ENCODE measurements at regions not wholly inside any gene's neighbourhood (a gene's known extent, or its start where the extent isn't known, plus 50 kb on each side); places are given as distances from the start of the nearest gene placed in this dataset.

DNA sequence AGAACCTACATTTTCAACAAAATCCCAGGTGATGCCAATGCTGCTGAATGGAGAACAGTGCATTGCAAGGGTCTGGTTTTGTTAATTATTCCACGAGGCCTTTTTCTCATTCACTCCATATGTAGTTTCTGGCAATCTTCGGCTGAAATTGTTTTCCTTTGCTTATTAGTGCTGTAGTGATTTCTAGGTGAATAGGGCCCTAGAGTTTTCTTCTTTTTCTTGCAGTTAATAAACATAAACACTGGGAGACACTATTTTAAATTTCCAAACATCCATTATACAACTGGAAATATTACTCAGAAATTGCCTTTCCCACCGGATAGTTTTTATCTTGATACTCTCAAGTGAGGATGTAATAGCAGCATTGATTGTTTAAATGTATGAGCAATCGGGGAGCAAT, 435.6 kb downstream of the XPNPEP1 start:
- intact Hi-C loops (cut with micrococcal nuclease), result no loop called here
- Mint-ChIP-seq H3K36me3 (no peaks in the 10 kb centered on the region), H3K4me3 (no peak overlapping the region), H3K9me3 (peaks cover 0 to 8% (median 2%) of the 10 kb centered on the region in 8 donors), H3K27me3 (no peaks in the 10 kb centered on the region), H3K27ac (no peak overlapping the region), H3K4me1 (no peaks in the 10 kb centered on the region)
- H3K4me3 ChIP-seq (ENCODE audit: low read length in 2 of 2), result no peak overlapping the region
- ChIA-PET POLR2A (ENCODE audit: partially characterized antibody) (no interaction called here), CTCF (ENCODE audit: partially characterized antibody) (no interaction called here)
- no peaks in the 10 kb centered on the region for H3K9me3 ChIP-seq (ENCODE audit: control insufficient read depth in 1 of 2, low read length in 2 of 2)
- H3K27me3 ChIP-seq (ENCODE audit: insufficient read depth, low read length), result no peaks in the 10 kb centered on the region
- H3K4me1 ChIP-seq (ENCODE audit: insufficient read depth, low read length), result no peaks in the 10 kb centered on the region
- no peaks in the 10 kb centered on the region for H3K36me3 ChIP-seq (ENCODE audit: insufficient read depth, low read length)
- DNase-seq, result no peak
- H3K27ac ChIP-seq (ENCODE audit: low read depth, low read length), result no peak overlapping the region

DNA sequence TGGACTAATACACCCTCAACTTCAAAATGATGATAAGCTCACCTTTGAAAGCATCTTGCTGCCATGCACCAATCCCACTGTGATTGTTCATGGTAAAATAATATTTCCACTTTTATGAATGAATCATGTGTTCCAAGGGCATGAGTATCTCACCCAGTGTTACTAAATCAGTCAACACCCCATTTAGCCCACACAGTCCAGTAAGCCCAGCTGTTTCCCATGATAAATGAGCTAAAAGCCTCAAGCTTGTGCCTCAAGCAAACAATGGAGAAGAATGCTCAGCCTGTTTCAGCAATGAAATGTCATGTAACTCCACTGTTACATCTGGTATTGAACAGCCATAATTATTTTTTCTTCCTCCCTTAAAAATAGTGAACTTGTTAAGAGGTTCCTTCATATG, 442.5 kb downstream of the XPNPEP1 start:
- intact Hi-C loops (cut with micrococcal nuclease), result no loop called here
- no peaks in the 10 kb centered on the region for H3K4me1 Mint-ChIP-seq
- Histone ChIP-seq H3K36me3 (ENCODE audit: insufficient read depth, low read length) (no peaks in the 10 kb centered on the region), H3K27ac (ENCODE audit: low read depth, low read length) (no peak overlapping the region), H3K27me3 (ENCODE audit: insufficient read depth, low read length) (no peaks in the 10 kb centered on the region), H3K4me3 (ENCODE audit: low read length in 2 of 2) (no peak overlapping the region), H3K4me1 (ENCODE audit: insufficient read depth, low read length) (no peaks in the 10 kb centered on the region), H3K9me3 (ENCODE audit: control insufficient read depth in 1 of 2, low read length in 2 of 2) (no peaks in the 10 kb centered on the region)
- peaks cover 0 to 3% (median 0%) of the 10 kb centered on the region in 8 donors for H3K9me3 Mint-ChIP-seq
- no peaks in the 10 kb centered on the region for H3K36me3 Mint-ChIP-seq
- DNase-seq, result no peak
- H3K4me3 Mint-ChIP-seq, result no peak overlapping the region
- no peak overlapping the region for H3K27ac Mint-ChIP-seq
- no peaks in the 10 kb centered on the region for H3K27me3 Mint-ChIP-seq
- POLR2A ChIA-PET (ENCODE audit: partially characterized antibody), result no interaction called here
- CTCF ChIA-PET (ENCODE audit: partially characterized antibody), result no interaction called here

DNA sequence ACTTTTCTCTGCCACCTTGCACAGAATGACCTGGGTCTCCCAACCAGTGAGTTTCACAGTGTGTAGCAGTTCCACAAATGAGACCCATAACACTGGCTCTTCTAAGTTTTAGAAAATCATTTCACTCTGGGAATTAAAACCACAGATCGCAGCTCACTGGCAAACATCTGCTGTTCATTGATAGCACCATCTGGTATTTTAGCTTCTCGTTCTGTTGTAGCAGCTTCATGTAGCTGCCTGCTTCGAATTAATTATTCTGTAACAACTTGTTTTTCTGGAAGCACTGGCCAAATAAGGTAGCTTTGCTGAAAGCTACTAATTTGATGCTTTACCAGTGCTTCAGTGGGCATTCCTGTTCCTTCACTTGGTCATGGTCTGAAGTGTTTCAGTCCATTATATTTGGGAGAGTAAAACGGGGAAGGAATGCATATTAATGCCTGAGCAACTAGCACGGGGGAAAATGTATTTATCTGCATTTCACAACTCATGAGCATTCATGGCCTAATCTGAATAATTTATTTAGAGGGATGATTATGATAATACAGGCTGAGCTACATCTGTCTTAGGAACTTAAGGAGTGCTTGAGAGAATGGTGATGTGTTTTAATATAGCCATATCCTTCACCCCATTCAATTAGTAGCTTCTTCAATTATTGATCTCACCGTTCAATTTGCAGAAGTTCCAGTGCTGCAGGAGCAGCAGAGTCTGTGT, 447.4 kb downstream of the XPNPEP1 start:
- Mint-ChIP-seq H3K9me3 (peaks cover 0 to 3% (median 0%) of the 10 kb centered on the region in 8 donors), H3K36me3 (no peaks in the 10 kb centered on the region), H3K4me3 (no peak overlapping the region), H3K4me1 (no peaks in the 10 kb centered on the region), H3K27ac (no peak overlapping the region), H3K27me3 (no peaks in the 10 kb centered on the region)
- H3K4me1 ChIP-seq (ENCODE audit: insufficient read depth, low read length), result no peaks in the 10 kb centered on the region
- ChIA-PET CTCF (ENCODE audit: partially characterized antibody) (no interaction called here), POLR2A (ENCODE audit: partially characterized antibody) (no interaction called here)
- H3K36me3 ChIP-seq (ENCODE audit: insufficient read depth, low read length), result no peaks in the 10 kb centered on the region
- H3K27ac ChIP-seq (ENCODE audit: low read depth, low read length), result no peak overlapping the region
- no peaks in the 10 kb centered on the region for H3K27me3 ChIP-seq (ENCODE audit: insufficient read depth, low read length)
- no peak for DNase-seq
- no peaks in the 10 kb centered on the region for H3K9me3 ChIP-seq (ENCODE audit: control insufficient read depth in 1 of 2, low read length in 2 of 2)
- H3K4me3 ChIP-seq (ENCODE audit: low read length in 2 of 2), result no peak overlapping the region
- intact Hi-C loops (cut with micrococcal nuclease), result no loop called here

DNA sequence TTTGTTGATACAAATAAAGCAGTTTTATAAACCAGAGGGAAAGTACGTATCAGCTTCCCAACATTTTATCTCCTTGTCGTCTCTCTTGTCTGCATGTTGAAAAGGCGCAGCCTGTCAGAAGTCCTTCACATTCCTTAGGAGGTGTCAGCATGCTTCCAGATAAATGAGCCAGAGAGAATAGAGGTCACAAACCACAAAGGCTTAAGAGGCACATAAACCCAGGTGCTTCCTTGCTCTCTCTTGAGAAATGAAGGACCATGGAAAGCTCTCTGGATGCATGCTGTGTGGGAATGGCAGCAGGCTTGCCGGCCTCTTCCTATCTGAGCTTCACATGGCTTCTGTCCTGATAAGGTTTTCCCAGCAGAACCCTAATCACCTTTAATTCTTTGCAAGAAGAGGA, 448.5 kb downstream of the XPNPEP1 start:
- no peaks in the 10 kb centered on the region for H3K4me1 Mint-ChIP-seq
- H3K27ac Mint-ChIP-seq, result no peak overlapping the region
- H3K4me1 ChIP-seq (ENCODE audit: insufficient read depth, low read length), result no peaks in the 10 kb centered on the region
- H3K9me3 ChIP-seq (ENCODE audit: control insufficient read depth in 1 of 2, low read length in 2 of 2), result no peaks in the 10 kb centered on the region
- no peaks in the 10 kb centered on the region for H3K36me3 Mint-ChIP-seq
- no peaks in the 10 kb centered on the region for H3K36me3 ChIP-seq (ENCODE audit: insufficient read depth, low read length)
- no peaks in the 10 kb centered on the region for H3K27me3 Mint-ChIP-seq
- no peak overlapping the region for H3K4me3 Mint-ChIP-seq
- no peak overlapping the region for H3K4me3 ChIP-seq (ENCODE audit: low read length in 2 of 2)
- no peaks in the 10 kb centered on the region for H3K27me3 ChIP-seq (ENCODE audit: insufficient read depth, low read length)
- H3K9me3 Mint-ChIP-seq, result peaks cover 0 to 3% (median 0%) of the 10 kb centered on the region in 8 donors
- ChIA-PET CTCF (ENCODE audit: partially characterized antibody) (no interaction called here), POLR2A (ENCODE audit: partially characterized antibody) (no interaction called here)
- intact Hi-C loops (cut with micrococcal nuclease), result no loop called here
- DNase-seq, result no peak
- H3K27ac ChIP-seq (ENCODE audit: low read depth, low read length), result no peak overlapping the region

DNA sequence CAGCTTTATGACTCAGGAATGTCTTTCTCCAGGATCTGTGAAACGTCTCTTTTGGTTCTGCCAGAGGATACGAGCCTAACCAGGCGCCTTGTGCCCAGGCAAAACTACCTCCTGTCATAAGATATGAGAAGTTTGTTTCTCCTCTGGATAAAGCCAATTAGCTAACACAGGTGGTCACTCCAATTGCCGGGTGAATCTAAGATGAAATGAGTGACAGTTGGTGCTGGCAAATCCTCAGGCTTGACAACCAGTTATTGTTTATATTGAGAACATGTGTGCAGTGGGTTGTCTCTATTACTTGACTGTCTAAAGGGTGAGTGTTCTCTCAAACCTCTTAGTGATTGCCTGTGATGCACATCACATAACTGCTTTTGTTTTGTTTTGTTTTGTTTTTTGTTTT, 449.1 kb downstream of the XPNPEP1 start:
- H3K27ac Mint-ChIP-seq, result no peak overlapping the region
- Histone ChIP-seq H3K27me3 (ENCODE audit: insufficient read depth, low read length) (no peaks in the 10 kb centered on the region), H3K27ac (ENCODE audit: low read depth, low read length) (no peak overlapping the region), H3K4me1 (ENCODE audit: insufficient read depth, low read length) (no peaks in the 10 kb centered on the region), H3K4me3 (ENCODE audit: low read length in 2 of 2) (no peak overlapping the region), H3K36me3 (ENCODE audit: insufficient read depth, low read length) (no peaks in the 10 kb centered on the region), H3K9me3 (ENCODE audit: control insufficient read depth in 1 of 2, low read length in 2 of 2) (no peaks in the 10 kb centered on the region)
- no peaks in the 10 kb centered on the region for H3K36me3 Mint-ChIP-seq
- POLR2A ChIA-PET (ENCODE audit: partially characterized antibody), result no interaction called here
- H3K4me1 Mint-ChIP-seq, result no peaks in the 10 kb centered on the region
- CTCF ChIA-PET (ENCODE audit: partially characterized antibody), result no interaction called here
- DNase-seq, result no peak
- H3K4me3 Mint-ChIP-seq, result no peak overlapping the region
- peaks cover 0 to 3% (median 0%) of the 10 kb centered on the region in 8 donors for H3K9me3 Mint-ChIP-seq
- intact Hi-C loops (cut with micrococcal nuclease), result no loop called here
- H3K27me3 Mint-ChIP-seq, result no peaks in the 10 kb centered on the region

DNA sequence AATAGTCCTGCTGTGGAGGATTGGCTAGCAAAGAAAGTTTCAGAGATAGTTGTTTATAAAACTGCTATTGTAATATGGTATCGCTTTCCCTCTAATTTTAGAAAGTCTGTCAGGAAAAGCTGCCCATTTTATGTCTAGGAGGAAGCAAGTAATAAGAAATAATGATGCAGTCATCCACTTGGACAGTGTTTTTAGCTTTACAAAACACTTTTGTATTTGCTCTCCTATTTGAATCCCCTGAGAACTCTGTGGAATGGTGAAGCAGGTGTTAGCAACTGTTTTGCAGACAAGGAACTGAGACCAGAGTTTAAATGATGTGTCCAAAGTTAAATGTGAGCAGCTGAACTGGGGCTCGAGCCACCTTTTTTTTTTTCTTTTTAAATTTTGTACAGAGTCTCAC, 455.8 kb downstream of the XPNPEP1 start:
- Mint-ChIP-seq H3K27me3 (peaks cover 2 to 3% of the 10 kb centered on the region in 2 donors), H3K27ac (no peak overlapping the region), H3K36me3 (no peaks in the 10 kb centered on the region), H3K4me3 (no peak overlapping the region), H3K9me3 (peaks cover 0 to 5% (median under 1%) of the 10 kb centered on the region in 8 donors), H3K4me1 (no peaks in the 10 kb centered on the region)
- intact Hi-C loops (cut with micrococcal nuclease), result no loop called here
- Histone ChIP-seq H3K27me3 (ENCODE audit: insufficient read depth, low read length) (no peaks in the 10 kb centered on the region), H3K36me3 (ENCODE audit: insufficient read depth, low read length) (no peaks in the 10 kb centered on the region), H3K4me3 (ENCODE audit: low read length in 2 of 2) (no peak overlapping the region), H3K27ac (ENCODE audit: low read depth, low read length) (no peak overlapping the region), H3K9me3 (ENCODE audit: control insufficient read depth in 1 of 2, low read length in 2 of 2) (no peaks in the 10 kb centered on the region), H3K4me1 (ENCODE audit: insufficient read depth, low read length) (no peaks in the 10 kb centered on the region)
- no peak for DNase-seq
- ChIA-PET CTCF (ENCODE audit: partially characterized antibody) (no interaction called here), POLR2A (ENCODE audit: partially characterized antibody) (no interaction called here)

DNA sequence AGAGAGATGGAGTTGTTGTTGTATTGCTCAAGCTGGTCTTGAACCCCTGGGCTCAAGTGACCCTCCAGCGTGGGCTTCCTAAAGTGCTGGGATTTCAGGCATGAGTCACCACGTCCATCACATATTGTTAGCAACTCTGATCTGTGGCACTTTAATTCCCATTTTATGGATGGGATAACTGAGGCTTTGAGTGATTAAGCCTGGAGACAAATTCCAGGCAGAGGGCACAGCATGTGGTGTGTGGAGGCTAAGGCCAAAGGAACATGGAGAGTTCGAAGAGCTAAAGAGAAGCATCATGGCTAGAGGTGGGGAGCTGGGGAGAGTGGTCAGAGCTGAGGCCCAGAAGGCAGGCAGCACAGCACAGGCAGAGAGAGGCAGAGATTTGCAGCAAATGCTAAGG, 458.4 kb downstream of the XPNPEP1 start:
- DNase-seq, result no peak
- Mint-ChIP-seq H3K9me3 (peaks cover 0 to 11% (median 3%) of the 10 kb centered on the region in 8 donors), H3K4me3 (no peak overlapping the region), H3K27me3 (peaks cover 2 to 3% of the 10 kb centered on the region in 2 donors), H3K4me1 (no peaks in the 10 kb centered on the region), H3K36me3 (no peaks in the 10 kb centered on the region), H3K27ac (no peak overlapping the region)
- Histone ChIP-seq H3K4me1 (ENCODE audit: insufficient read depth, low read length) (no peaks in the 10 kb centered on the region), H3K27ac (ENCODE audit: low read depth, low read length) (no peak overlapping the region), H3K36me3 (ENCODE audit: insufficient read depth, low read length) (no peaks in the 10 kb centered on the region), H3K9me3 (ENCODE audit: control insufficient read depth in 1 of 2, low read length in 2 of 2) (no peaks in the 10 kb centered on the region), H3K4me3 (ENCODE audit: low read length in 2 of 2) (no peak overlapping the region), H3K27me3 (ENCODE audit: insufficient read depth, low read length) (no peaks in the 10 kb centered on the region)
- ChIA-PET CTCF (ENCODE audit: partially characterized antibody) (no interaction called here), POLR2A (ENCODE audit: partially characterized antibody) (no interaction called here)
- intact Hi-C loops (cut with micrococcal nuclease), result no loop called here

DNA sequence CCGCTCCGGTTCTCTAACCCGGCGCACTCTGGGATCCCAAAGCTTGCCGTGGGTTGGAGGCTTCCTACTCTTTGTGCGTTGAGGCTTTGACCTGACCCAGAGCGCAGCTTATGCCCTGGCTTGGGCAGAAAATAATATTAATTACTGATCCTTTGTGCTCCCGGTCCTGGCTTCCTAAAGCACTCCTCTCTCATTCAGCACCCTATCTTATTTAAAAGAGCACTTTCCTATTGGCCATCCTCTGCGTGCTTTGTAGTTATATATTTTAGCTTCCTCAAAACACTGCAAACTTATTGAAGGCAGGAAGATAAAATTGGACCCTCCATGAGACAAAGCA, 466.0 kb downstream of the XPNPEP1 start:
- CTCF ChIA-PET (ENCODE audit: partially characterized antibody), result no interaction called here
- Histone ChIP-seq H3K36me3 (ENCODE audit: insufficient read depth, low read length) (no peaks in the 10 kb centered on the region), H3K4me3 (ENCODE audit: low read length in 2 of 2) (no peak overlapping the region), H3K27me3 (ENCODE audit: insufficient read depth, low read length) (no peaks in the 10 kb centered on the region), H3K4me1 (ENCODE audit: insufficient read depth, low read length) (no peaks in the 10 kb centered on the region), H3K9me3 (ENCODE audit: control insufficient read depth in 1 of 2, low read length in 2 of 2) (no peaks in the 10 kb centered on the region), H3K27ac (ENCODE audit: low read depth, low read length) (no peak overlapping the region)
- Mint-ChIP-seq H3K4me3 (no peak overlapping the region), H3K27me3 (peaks cover 11 to 18% of the 10 kb centered on the region in 2 donors), H3K27ac (no peak overlapping the region), H3K4me1 (no peaks in the 10 kb centered on the region), H3K36me3 (no peaks in the 10 kb centered on the region), H3K9me3 (peaks cover 2 to 20% (median 8%) of the 10 kb centered on the region in 8 donors)
- no peak for DNase-seq
- POLR2A ChIA-PET (ENCODE audit: partially characterized antibody), result no interaction called here
- intact Hi-C loops (cut with micrococcal nuclease), result no loop called here
